B cell (primary cell): ENCODE measurements at regions not wholly inside any gene's neighbourhood (a gene's known extent, or its start where the extent isn't known, plus 50 kb on each side); places are given as distances from the start of the nearest gene placed in this dataset.

Experiments used
- ATAC-seq: fragments of 200-7000 bp; cut with Tn5 transposase; one replicate; pipeline ENCODE4 v1.10.0; 2021; ENCODE audit warnings: low read depth, mild to moderate bottlenecking, moderate number of reproducible peaks, moderate library complexity
- CTCF ChIA-PET: fragments of 350-600 bp; sonication (Branson Sonifier 250); formaldehyde crosslinking; loops from one replicate; lab custom pipeline; 2021; ENCODE audit warnings: antibody characterized with exemption, inconsistent platforms; lab: Charles Lee
- POLR2A ChIA-PET: fragments of 350-600 bp; sonication (Branson Sonifier 250); formaldehyde crosslinking; loops from one replicate; lab custom pipeline; 2021; ENCODE audit warnings: antibody characterized with exemption; lab: Charles Lee
- DNase-seq: peaks from one replicate; pipeline ENCODE4 v3.0.0; 2013
- H2AFZ ChIP-seq: 2 replicates; pipeline ENCODE4 v1.6.1; 2012; ENCODE audit warnings: mild to moderate bottlenecking, low read depth, low read length; ENCODE audit not compliant: insufficient read depth, poor library complexity, severe bottlenecking
- H3K27ac ChIP-seq, 2 donors: 1 replicate in 1 of 2; 2 replicates in 1 of 2; pipeline ENCODE4 v1.5.1; 2012 to 2013; ENCODE audit warnings: low read length in 2 of 2, mild to moderate bottlenecking in 2 of 2, moderate library complexity in 1 of 2
- H3K27me3 ChIP-seq, 4 experiments: fragments of 200-600 bp in 1 of 4; sonication (generic) in 1 of 4; replicated peaks in 1 of 4; 1 replicate in 2 of 4; 2 replicates in 2 of 4; pipeline versions ENCODE4 v1.6.1 to v1.7.0; 2013 to 2016; ENCODE audit warnings: low read length in 3 of 4, mild to moderate bottlenecking in 2 of 4, mixed read lengths in 1 of 4, moderate library complexity in 1 of 4; ENCODE audit not compliant: insufficient read depth in 4 of 4, control insufficient read depth in 3 of 4; ENCODE audit errors: control extremely low read depth in 1 of 4
- H3K36me3 ChIP-seq, 2 experiments: replicated peaks in 1 of 2; 1 replicate in 1 of 2; 2 replicates in 1 of 2; pipeline versions ENCODE4 v1.6.1 to v1.7.1; 2013; ENCODE audit warnings: low read length in 1 of 2; ENCODE audit not compliant: insufficient read depth in 2 of 2, control insufficient read depth in 1 of 2; ENCODE audit errors: control extremely low read depth in 1 of 2, extremely low read depth in 1 of 2
- H3K4me1 ChIP-seq, 2 donors: fragments of 200-600 bp in 1 of 2; sonication (generic) in 1 of 2; 1 replicate in 1 of 2; 2 replicates in 1 of 2; pipeline versions ENCODE4 v1.5.1 to v1.6.1; 2013 to 2017; ENCODE audit warnings: low read length in 2 of 2; ENCODE audit not compliant: control insufficient read depth in 2 of 2, insufficient read depth in 2 of 2
- H3K4me2 ChIP-seq: replicated peaks from 2 replicates; pipeline ENCODE3; 2012; ENCODE audit warnings: mild to moderate bottlenecking, low read depth, low read length; ENCODE audit not compliant: poor library complexity, severe bottlenecking
- H3K4me3 ChIP-seq, 5 experiments: fragments of 200-600 bp in 1 of 5; sonication (generic) in 1 of 5; 1 replicate in 3 of 5; 2 replicates in 2 of 5; pipeline versions ENCODE4 v1.5.1 to v1.7.0; 2011 to 2016; ENCODE audit warnings: low read length in 4 of 5, mild to moderate bottlenecking in 4 of 5, low read depth in 2 of 5, control low read depth in 1 of 5, moderate library complexity in 1 of 5; ENCODE audit not compliant: insufficient read depth in 1 of 5; ENCODE audit errors: control extremely low read depth in 1 of 5, extremely low read depth in 1 of 5
- H3K79me2 ChIP-seq: fragments of 200-600 bp; sonication (generic); one replicate; pipeline ENCODE4 v1.6.0; 2016; ENCODE audit warnings: low read length; ENCODE audit not compliant: control insufficient read depth, insufficient read depth
- H3K9ac ChIP-seq: fragments of 200-600 bp; sonication (generic); 2 replicates; pipeline ENCODE4 v1.6.1; 2017; ENCODE audit warnings: mild to moderate bottlenecking, low read length, moderate library complexity
- H3K9me3 ChIP-seq, 3 donors: one replicate each; pipeline versions ENCODE4 v1.6.1 to v1.7.1; 2013; ENCODE audit warnings: low read length in 2 of 3; ENCODE audit not compliant: control insufficient read depth in 2 of 3, insufficient read depth in 1 of 3; ENCODE audit errors: control extremely low read depth in 1 of 3
- H4K20me1 ChIP-seq: 2 replicates; pipeline ENCODE4 v1.6.0; 2012; ENCODE audit warnings: mild to moderate bottlenecking, low read length; ENCODE audit not compliant: insufficient read depth, control insufficient read depth, poor library complexity, severe bottlenecking
- H3K27ac Mint-ChIP-seq: one replicate; pipeline ENCODE4 v1.8.0; 2021; ENCODE audit warnings: mixed read lengths
- H3K27me3 Mint-ChIP-seq: one replicate; pipeline ENCODE4 v1.8.0; 2021; ENCODE audit warnings: mixed read lengths
- H3K4me1 Mint-ChIP-seq: one replicate; pipeline ENCODE4 v1.8.0; 2021; ENCODE audit warnings: mixed read lengths
- H3K4me3 Mint-ChIP-seq: one replicate; pipeline ENCODE4 v1.8.0; 2021; ENCODE audit warnings: mixed read lengths
- H3K9me3 Mint-ChIP-seq: one replicate; pipeline ENCODE4 v1.8.0; 2022; ENCODE audit warnings: mixed read lengths; ENCODE audit not compliant: insufficient read depth
- EZH2 ChIP-seq: IDR thresholded peaks from 2 replicates; pipeline ENCODE4 v1.6.1; 2012; ENCODE audit warnings: borderline replicate concordance, low read depth, mild to moderate bottlenecking, moderate library complexity, low read length; ENCODE audit not compliant: insufficient read depth, poor library complexity, severe bottlenecking
- WGBS: methylation state at CpG from one replicate; pipeline ENCODE4 v1.1.5; 2013; ENCODE audit warnings: missing lambda C conversion rate; ENCODE audit not compliant: insufficient coverage; 5-methylcytosine and 5-hydroxymethylcytosine counted together
- intact Hi-C: fragments of 100-400 bp; cut with micrococcal nuclease; formaldehyde crosslinking; loops from one replicate; pipeline ENCODE4 v1.10.0; 2022
- TF ChIP-seq, protein P1 (sequence below): fragments of 200-600 bp; IDR thresholded peaks from one replicate; pipeline ENCODE4 v1.8.0; 2022; ENCODE audit warnings: antibody characterized with exemption, mild to moderate bottlenecking

- TF ChIP-seq EZH2, result no peak
- TF ChIP-seq, protein P1, sequence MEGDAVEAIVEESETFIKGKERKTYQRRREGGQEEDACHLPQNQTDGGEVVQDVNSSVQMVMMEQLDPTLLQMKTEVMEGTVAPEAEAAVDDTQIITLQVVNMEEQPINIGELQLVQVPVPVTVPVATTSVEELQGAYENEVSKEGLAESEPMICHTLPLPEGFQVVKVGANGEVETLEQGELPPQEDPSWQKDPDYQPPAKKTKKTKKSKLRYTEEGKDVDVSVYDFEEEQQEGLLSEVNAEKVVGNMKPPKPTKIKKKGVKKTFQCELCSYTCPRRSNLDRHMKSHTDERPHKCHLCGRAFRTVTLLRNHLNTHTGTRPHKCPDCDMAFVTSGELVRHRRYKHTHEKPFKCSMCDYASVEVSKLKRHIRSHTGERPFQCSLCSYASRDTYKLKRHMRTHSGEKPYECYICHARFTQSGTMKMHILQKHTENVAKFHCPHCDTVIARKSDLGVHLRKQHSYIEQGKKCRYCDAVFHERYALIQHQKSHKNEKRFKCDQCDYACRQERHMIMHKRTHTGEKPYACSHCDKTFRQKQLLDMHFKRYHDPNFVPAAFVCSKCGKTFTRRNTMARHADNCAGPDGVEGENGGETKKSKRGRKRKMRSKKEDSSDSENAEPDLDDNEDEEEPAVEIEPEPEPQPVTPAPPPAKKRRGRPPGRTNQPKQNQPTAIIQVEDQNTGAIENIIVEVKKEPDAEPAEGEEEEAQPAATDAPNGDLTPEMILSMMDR, result no peak
- no peaks in the 10 kb centered on the region for H3K4me1 Mint-ChIP-seq
- no peak overlapping the region for H3K27ac Mint-ChIP-seq
- H3K9ac ChIP-seq, result no peak overlapping the region
- no peak overlapping the region for H3K27ac ChIP-seq
- 60% methylated on average over 3 of the region's 5 CpGs for WGBS
- no peaks in the 10 kb centered on the region for H3K9me3 ChIP-seq
- CTCF ChIA-PET, result no interaction called here
- no peak overlapping the region for H3K4me3 Mint-ChIP-seq
- POLR2A ChIA-PET, result no interaction called here
- peaks cover 2% of the 10 kb centered on the region for H3K9me3 Mint-ChIP-seq
- no peak overlapping the region for H3K4me2 ChIP-seq
- no peak overlapping the region for H2AFZ ChIP-seq
- H3K27me3 Mint-ChIP-seq, result no peaks in the 10 kb centered on the region
- H4K20me1 ChIP-seq, result no peaks in the 10 kb centered on the region
- H3K4me3 ChIP-seq, result no peak overlapping the region
- ATAC-seq, result no peak
- no peak for DNase-seq
- intact Hi-C loops, result no loop called here
- H3K4me1 ChIP-seq, result no peaks in the 10 kb centered on the region
- H3K36me3 ChIP-seq, result no peaks in the 10 kb centered on the region
- no peaks in the 10 kb centered on the region for H3K27me3 ChIP-seq
- H3K79me2 ChIP-seq, result no peaks in the 10 kb centered on the region
Measured at GRCh38 chr1:60423146-60423780, 349.7 kb upstream of the C1orf87 start.

GRCh38 chr1:60421965-60422364 is 348.4 kb upstream of the C1orf87 start:
- H3K9me3 Mint-ChIP-seq, result peaks cover 2% of the 10 kb centered on the region
- H3K27ac Mint-ChIP-seq, result no peak overlapping the region

More at GRCh38 chr1:60421965-60422364, 348.4 kb upstream of the C1orf87 start:
- no peaks in the 10 kb centered on the region for H3K36me3 ChIP-seq
- intact Hi-C loops, result no loop called here
- WGBS, result 75% methylated on average over 1 of the region's 4 CpGs
- ATAC-seq, result no peak
- TF ChIP-seq EZH2, result no peak
- TF ChIP-seq, protein P1, result no peak
- no peak overlapping the region for H3K4me3 ChIP-seq
- DNase-seq, result no peak
- H3K4me1 Mint-ChIP-seq, result no peaks in the 10 kb centered on the region
- no peaks in the 10 kb centered on the region for H4K20me1 ChIP-seq
- H3K4me2 ChIP-seq, result no peak overlapping the region
- ChIA-PET CTCF (no interaction called here), POLR2A (no interaction called here)
- H3K4me1 ChIP-seq, result no peaks in the 10 kb centered on the region
- no peak overlapping the region for H3K9ac ChIP-seq
- no peak overlapping the region for H3K27ac ChIP-seq
- no peaks in the 10 kb centered on the region for H3K79me2 ChIP-seq
- no peak overlapping the region for H2AFZ ChIP-seq
- H3K27me3 Mint-ChIP-seq, result no peaks in the 10 kb centered on the region
- H3K27me3 ChIP-seq, result no peaks in the 10 kb centered on the region
- H3K4me3 Mint-ChIP-seq, result no peak overlapping the region
- H3K9me3 ChIP-seq, result no peaks in the 10 kb centered on the region
